Posterior cingulate gyrus (tissue), 11 donors: ENCODE measurements at regions not wholly inside any gene's neighbourhood (a gene's known extent, or its start where the extent isn't known, plus 50 kb on each side); places are given as distances from the start of the nearest gene placed in this dataset.
"Not testable (repeated sequence)": the region's sequence is repeated elsewhere in the genome, so short reads cannot be mapped to it uniquely, and the experiment has no call there.

ENCODE experiments used
- DNase-seq, 10 donors: peaks; one replicate each; pipeline versions ENCODE4 v3.0.0 to v3.0.0-alpha.2; 2020 to 2021; ENCODE audit warnings: mixed read lengths in 3 of 10
- intact Hi-C: fragments of 100-400 bp; cut with DNase I; formaldehyde crosslinking; loops from one replicate; pipeline ENCODE4 v1.15.1; 2023

DNA sequence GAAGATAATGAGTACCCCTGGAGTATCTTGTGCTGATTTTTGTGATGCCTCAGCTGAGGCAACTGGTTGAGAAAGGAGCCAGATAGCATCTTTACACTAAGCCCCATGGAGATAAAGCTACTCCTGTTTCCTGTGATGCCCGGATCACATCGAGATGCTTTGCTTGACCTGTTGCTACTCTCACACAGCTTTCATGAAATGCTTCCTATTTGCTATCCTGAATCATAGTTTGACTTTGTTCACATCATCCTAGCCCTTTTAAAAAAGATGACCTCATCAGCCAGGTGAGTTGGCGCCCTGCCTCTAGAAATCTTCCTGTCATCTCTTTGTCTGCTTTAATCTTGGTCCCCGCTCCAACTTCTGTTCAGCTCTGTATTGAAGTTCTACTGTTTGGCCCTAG, 409.6 kb upstream of the TBL1XR1 start:
- DNase-seq: no peak
- intact Hi-C loops: loop anchor here (10.0 kb wide), 1 partner anchor 112 kb away; no protein-coding TSS in a partner anchor

DNA sequence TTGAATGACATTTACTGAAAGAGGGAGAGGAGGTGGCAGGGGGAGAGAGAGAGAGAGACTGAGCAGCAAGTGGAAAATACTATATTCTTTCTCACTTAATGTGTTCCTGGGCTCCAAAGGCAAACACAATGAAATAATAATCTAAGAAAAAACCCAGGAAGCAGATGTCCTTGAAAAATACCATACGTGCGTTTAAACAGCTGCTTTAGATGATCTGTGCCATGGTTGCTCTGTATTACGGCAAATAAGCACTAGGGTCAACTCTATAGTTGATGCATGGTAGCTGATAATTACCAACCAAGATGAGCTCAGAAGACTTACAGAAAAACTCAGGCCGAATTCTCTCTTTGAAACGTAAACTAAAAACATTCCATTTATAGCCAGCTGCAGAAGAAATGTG, 410.3 kb upstream of the TBL1XR1 start:
- intact Hi-C loops: loop anchor here (10.0 kb wide), 1 partner anchor 113 kb away; no protein-coding TSS in a partner anchor
- DNase-seq: no peak

DNA sequence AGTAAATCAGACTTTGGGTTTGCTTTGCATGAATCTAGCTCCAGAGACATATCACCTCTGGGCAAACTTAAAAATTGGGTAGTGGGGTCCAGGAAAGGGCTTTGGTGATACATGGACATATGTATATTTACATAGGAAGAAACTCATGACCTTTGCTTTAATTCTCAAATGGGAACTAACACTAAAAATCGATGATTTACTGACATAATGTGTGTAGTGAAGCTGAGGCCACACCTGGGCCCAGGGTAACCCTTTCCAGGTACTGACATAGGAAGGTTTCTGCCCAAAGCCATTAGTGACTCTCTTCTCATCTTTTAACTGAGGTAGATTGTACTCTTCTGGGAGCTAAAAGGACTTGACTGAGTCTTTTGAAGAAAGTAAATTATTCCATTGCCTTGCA, 411.2 kb upstream of the TBL1XR1 start:
- DNase-seq: no peak
- intact Hi-C loops: loop anchor here (10.0 kb wide), 1 partner anchor 114 kb away; no protein-coding TSS in a partner anchor

DNA sequence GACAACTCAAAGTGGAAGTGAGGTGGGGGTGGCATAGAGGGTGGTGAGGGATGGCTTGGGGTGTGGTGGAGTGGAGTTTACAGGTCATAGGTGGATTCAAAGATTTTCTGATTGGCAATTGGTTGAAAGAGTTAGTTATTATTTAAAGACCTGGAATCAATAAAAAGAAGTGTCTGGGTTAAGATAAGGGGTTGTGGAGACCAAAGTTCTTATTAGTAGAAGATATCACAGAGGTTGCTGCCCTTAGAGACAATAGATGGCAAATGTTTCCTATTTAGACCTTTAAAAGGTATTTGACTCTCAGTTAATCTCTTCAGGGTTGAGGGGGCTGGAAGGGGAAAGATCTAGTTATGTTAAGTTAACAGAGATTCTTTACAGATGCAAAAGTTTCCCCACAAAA, 412.3 kb upstream of the TBL1XR1 start:
- DNase-seq: no peak
- intact Hi-C loops: loop anchor here (10.0 kb wide), 1 partner anchor 115 kb away; no protein-coding TSS in a partner anchor

DNA sequence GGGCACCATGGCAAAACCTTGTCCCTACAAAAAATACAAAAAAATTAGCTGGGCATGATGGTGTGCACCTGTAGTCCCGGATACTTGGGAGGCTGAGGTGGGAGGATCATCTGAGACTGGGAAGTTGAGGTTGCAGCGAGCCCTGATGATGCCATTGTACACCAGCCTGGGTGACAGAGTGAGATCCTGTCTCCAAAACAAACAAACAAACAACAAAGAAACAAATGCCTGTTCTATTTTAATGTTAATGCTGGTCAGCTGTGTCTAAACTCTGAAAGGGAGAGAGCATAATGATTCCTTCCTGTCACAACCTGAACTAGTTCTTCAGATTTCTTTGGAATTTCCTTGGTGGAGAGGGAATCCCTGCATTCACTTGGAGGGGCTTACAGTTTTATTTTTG, 413.0 kb upstream of the TBL1XR1 start:
- intact Hi-C loops: no loop called here
- DNase-seq: no peak

DNA sequence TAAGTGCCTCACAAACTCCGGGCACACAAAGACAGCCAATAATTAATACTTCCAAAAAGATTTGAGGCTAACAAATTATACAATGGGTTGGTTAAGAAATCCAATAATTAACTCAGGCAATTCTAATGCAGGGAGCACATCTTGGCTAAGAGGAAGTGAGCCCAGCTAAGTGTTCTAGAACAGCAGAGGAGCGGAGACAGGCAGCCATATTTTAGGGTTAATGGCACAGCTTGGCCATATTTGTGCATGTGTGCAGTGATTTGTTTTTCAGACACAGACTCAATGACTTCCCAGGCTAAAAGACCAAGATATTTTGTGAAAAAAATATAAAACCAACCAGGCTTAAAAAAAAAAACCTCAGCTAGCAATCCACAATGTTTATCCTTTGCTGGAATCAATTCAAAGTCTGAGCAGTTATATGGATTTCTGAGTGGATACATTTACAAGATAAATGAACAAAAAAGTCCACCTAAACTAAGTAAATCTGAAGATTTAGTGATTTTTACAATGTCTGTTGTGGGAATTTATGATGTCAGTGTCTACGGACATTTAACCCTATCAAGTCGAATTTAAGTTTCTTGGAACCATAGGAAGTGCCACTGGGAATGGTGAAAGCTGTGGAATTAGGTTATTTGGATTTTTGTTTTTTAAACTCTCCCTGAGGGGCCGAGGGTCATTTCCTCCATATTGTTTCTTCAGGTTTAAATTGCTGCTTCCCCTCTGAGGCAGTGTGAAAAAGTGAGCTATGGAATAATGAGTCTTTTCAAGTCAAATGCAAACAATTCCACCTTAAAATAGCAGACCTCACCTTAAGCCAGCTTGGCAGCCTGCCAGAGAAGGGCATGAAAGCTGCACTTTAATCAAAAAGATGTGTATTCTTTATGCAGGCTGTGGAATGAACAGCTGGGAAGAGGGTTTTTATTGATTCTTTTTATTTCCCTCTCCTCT, 413.7 kb upstream of the TBL1XR1 start:
- DNase-seq: no peak
- intact Hi-C loops: no loop called here

DNA sequence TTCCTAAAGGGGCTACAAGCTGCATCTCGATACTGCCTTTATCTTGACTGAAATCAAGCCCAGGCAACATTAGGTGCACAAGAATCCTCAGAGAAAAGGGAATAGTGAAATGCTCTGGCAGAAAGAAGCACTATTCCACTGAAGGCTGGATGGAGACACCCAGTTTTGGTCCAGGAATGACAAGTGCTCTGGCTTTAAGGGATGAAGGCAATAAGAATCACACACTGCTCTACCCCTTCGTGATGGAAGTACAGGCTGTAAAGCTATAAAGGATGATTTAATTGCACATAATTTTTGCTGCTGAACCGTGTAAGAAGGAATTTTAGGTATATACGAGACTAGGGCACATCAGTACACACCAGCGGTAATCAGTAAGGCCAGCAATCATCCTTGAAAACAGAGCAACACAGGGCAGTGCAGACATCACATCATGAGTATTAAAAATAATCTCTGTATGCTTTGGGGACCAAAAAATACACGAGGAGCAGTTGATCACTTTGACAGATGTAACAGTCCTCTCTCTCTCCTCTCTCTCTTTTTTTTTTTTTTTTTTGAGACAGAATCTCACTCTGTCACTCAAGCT, 414.6 kb upstream of the TBL1XR1 start:
- no peak for DNase-seq
- intact Hi-C loops: no loop called here

DNA sequence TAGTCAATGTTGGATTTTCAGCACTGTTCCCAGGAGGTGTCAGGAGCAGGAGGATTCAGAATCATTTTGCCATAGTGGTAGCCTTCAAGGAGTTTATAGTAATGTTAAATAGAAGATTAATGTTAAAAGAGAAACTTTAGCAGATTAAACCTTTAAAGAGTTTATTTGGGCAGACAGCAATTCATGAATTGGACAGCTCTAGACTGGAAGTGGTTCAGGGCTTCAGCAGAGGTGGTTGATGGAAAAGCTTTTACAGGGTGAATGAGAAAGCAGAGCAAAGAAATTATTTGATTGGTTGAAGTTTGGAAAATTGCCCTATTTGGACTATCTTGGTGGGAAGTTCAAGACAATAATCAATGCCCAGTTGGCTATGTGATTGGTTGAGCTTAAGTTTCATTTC, 416.6 kb upstream of the TBL1XR1 start:
- intact Hi-C loops: no loop called here
- no peak for DNase-seq

DNA sequence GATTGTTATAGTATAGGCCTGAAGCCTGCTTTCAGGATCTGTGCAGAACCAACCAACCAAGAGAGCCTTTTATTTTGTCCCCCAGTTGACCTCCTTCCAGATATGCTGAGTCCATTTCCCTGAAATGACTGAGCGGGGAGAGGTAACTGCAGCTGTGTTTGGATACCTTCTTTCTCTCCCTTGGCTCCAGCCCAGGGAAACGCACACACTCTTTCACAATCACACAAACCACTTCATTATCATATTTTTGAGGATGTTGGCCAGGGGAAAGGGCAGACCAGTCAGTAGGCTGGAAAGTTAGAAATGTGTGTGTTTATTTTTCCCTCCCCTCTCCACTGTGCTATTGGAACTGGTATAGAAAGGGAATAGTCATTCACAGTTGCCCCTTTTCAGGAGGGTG, 417.7 kb upstream of the TBL1XR1 start:
- no peak for DNase-seq
- intact Hi-C loops: no loop called here

DNA sequence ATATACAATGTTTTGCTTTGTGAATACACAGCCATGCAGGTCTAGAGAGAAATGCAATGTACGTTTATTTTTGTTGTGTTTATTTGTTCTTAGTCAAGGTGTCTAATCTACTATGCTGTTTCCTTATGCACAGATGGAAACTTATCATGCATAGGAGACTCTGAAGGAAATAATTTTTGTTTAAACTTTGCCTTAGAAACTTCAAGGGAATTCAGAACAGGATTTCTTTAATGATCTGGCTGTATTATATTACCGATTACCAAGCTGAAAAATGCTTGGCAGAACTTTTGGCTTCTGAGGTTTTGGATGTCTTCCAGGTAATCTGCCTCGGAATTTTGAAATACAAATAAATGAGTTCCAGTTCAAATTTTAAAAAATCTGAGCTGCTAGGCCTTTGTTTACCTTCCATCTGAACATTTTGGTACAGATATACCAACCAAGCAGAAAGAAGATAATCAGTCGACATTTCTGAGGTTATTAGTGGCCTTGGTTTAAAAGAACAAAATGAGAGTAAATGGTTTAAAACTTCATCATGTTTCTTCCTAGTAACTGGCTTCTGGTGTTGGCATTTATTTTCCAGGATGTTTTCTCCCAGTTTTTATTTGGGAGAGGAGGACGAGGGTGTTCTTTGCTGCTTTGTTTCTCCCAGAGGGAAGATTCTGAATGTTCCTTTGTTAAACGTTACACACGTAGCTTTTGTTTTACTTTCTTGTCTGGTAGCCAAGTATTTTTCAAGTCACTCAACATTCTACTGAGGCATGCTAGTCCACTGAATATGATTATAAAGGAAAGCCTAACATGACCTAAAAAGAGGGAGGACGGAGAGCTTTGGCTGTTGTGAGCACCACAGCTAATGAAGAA, 421.8 kb upstream of the TBL1XR1 start:
- intact Hi-C loops: no loop called here
- no peak for DNase-seq

DNA sequence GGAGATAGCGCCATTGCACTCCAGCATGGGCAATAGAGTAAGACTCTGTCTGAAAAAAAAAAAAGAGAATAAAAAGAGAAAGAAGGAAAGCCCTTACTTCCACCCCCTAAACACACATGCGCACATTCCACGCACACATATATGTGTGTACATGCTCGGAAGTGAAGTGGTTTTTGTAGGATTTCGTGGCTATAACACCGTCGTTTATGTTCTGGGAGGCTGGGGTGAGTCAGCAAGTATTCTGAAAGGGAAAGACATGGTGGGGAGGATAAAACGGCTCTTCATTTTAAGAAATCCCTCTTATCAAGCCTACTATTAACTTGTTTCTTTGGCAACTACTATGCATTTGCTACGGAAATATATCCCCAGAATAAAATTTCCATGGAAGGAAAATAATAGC, 422.8 kb upstream of the TBL1XR1 start:
- intact Hi-C loops: no loop called here
- no peak for DNase-seq

DNA sequence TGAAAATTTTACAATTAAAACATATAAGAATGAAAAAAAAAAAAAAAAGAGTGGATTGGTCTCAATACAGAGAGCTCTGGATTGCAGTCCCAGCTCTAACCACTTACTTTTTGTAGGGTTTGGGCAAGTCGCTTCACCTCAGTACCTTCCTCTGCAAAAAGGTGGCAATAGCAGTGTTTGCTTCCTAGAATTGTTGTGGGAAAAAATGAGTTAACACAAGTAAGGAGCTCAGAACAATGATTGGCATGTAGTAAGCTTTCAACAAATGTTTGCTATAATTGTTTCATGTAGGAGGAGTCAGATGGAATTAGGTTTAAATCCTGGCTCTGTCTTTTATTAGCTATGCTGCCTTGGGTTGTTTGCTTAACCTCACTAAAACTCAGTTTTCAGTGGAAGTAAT, 425.2 kb upstream of the TBL1XR1 start:
- intact Hi-C loops: no loop called here
- no peak for DNase-seq

DNA sequence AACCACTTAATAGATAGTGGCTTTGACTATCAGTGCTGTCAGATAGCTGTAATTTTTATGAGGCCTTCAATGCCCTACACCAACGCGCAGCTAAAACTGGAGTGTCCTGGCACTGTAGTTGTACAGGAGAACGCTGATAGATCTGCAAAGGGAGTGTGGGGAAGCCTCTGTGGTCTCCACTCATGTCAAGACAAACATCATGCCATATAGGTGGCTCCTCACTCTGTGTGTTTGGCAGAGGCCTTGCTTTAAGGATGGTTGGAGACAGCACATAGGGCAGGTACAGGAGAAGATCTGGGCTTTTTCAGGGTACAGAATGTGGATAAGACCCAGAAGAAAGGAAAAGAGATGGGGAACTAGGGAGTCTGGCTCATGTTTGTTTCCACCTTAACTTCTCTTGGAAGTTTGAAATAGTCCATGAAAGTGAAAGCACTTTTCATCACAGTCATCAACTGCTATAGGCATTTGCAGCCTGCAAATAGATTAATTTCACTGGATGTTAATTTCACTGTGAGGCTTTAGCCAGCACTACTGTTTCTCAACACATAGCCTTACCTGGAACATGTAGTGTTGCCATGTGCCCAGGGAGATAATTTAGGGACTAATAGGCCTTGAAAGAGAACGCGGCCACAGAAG, 425.8 kb upstream of the TBL1XR1 start:
- no peak for DNase-seq
- intact Hi-C loops: no loop called here

DNA sequence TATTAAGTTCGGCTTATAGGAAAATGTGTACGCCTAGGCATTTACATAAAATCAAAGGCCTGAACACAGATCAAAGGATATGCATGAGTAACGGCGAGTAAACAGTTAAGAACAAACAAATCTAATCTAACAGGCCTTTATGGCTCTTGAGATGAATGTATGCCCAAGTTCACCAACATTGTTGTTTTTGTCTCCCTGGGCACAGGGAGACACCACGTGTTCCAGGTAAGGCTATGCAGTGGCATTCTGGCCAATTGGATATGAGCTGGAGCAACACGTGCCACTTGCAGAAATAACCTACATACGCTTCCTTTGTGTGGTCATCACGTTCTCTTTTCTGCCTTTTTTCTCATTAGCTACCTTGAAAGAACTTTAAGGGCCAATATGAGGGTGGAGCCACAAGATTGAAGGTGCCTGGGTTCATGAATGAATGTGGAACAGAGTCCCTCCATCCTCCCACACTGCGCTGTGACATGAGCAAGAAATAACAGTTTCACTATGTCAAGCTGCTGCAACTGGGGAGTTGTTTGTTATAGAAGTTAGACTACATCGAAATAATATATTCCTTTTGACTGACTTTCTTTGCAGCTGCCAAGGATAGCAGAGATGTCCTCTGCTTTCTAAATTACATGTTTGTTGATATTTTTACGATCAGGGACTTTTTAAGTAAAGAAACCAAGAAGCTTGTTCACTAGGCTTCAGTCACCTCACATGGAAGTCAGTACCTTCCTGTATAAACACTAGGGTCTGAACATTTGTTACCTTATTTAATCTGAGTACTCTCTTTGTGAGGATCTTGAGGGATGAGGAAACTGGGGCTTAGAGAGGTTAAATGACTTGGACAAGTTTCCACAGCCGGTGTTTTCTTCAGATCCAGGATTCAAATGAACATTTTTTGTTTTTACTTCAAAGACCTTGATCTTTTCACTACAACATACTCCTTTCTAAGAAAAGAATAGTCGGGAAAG, 427.5 kb upstream of the TBL1XR1 start:
- DNase-seq: no peak
- intact Hi-C loops: no loop called here

DNA sequence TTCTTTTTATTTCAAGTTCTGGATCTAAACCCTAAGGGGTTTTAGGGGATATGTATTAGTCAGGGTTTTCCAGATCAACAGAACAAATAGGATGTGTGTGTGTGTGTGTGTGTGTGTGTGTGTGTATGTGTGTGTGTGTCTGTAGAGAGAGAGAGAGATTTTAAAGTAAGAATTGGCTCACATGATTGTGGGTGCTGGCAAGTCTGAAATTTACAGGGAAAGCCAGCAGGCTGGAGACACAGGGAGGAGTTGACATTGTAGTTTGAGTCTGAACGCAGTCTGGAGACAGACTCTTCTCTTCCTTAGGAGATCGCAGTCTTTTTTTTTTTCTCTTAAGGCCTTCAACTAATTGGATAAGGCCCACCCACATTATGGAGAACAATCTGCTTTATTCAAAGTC, 428.8 kb upstream of the TBL1XR1 start:
- no peak for DNase-seq
- intact Hi-C loops: no loop called here

DNA sequence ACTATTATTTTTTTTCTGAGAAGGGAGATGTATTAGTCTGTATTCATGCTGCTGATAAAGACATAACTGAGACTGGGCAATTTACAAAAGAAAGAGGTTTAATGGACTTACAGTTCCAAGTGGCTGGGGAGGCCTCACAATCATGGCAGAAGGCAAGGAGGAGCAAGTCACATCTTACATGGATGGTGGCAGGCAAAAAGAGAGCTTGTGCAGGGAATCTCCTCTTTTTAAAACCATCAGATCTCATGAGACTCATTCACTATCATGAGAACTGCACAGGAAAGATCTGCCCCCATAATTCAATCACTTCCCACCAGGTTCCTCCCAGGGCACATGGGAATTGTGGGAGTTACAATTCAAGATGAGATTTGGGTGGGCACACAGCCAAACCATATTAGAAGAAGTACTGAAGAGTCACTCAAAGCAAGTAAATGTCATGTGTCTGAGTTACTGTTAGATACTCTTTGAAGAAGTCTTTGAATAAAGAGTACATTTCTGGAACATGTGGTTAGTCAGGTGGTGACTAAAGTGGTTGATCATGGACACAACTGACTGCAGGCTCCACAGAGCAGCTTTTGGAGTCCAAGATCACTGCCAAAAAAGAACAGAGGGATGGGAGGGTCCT, 430.9 kb upstream of the TBL1XR1 start:
- intact Hi-C loops: not testable (repeated sequence)

DNA sequence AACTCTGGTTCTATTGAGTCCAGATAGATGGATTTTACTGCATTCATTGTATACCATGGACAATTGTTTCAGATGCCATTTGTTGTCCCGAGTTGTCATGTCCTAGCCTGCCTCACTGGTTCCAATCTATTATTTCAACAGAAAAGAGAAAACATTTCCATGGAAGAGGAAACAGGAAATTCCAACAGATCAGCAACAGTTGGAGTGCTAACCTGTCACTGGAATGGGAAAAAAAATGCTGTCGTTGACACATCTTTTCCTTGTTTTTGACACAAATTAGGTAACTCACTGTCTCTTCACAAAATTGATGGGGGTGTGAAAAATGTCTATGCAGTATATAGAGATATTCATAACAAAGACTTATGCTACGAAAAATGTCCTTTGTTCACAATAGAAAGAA, 432.0 kb upstream of the TBL1XR1 start:
- no peak for DNase-seq
- intact Hi-C loops: no loop called here

More for the DNA sequence above, 430.9 kb upstream of the TBL1XR1 start:
- not testable (repeated sequence) for DNase-seq

DNA sequence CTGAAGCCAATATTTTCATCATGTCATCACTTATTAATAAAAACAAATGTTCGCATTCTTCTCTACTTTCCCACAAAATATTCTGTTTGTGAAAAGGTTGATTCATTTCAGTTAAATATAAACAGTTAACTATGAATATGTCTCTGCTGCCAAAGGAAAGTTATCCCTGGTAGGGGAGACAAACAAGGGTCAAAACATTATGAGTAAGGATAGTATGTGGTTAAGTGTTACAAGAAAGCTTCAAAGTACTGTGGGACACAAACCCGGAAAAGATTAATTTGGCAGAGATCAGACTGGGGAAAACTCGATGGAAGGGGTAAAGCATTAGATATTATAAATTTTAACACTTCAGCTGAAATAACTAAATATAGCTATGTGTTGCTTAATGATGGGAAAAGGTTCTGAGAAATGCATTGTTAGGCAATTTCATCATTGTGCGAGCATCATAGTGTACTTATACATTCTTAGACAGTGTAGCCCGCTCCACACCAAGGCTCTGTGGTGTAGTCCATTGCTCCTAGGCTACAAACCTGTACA, 436.5 kb upstream of the TBL1XR1 start:
- no peak for DNase-seq
- intact Hi-C loops: no loop called here
